ENCODE measurements at regions not wholly inside any gene's neighbourhood (a gene's known extent, or its start where the extent isn't known, plus 50 kb on each side); places are given as distances from the start of the nearest gene placed in this dataset.

DNA sequence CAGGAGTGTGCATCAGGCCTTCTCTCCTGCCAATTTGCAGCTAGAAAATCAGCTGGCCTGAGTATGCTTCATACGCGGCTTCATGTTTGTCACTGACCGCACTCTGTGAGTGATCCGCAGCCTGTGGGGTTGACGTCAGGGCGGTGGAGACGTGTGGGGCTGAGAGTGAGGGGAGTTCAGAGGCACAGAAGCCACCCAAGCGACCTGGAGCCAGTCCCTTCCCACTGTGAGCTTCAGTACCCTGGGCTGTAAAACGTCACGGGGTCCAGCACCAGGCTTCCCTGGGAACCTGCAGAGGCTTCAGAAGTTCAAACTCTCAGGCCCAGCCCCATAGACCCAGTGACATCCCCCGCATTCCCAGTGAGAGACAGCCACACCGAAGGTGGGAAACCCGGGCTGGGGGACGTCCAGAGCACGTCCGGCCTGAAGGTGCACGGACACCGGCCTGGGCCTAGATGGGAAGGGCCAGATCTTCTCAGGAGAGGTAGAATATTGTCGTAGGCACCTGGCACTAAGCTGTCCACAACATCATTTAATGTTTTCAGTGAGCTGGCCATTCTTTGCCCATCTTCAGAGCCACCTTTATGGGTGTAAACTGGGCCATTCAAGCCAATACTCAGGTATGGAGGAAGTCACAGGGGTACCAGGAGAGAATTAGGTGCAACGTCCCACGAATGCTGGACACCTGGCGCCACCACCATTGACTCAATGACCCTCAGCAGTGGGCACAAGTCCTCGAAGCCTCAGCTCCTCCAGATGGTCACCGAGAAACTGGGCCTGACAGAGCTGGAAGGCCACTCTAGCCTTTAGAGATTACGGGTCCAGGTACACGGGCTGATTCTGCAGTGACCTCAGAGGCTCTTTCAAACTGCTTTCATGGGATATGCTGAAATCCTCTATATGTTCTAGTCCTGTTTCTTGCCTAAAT is 235.6 kb upstream of the MYT1L start:
- Mint-ChIP-seq H3K9me3 (ENCODE audit: unreplicated experiment) (peaks cover 2% of the 10 kb centered on the region), H3K27me3 (ENCODE audit: unreplicated experiment) (peaks cover 9% of the 10 kb centered on the region), H3K27ac (ENCODE audit: unreplicated experiment) (no peak overlapping the region), H3K4me3 (ENCODE audit: unreplicated experiment) (no peak overlapping the region), H3K36me3 (ENCODE audit: unreplicated experiment) (peaks cover 6% of the 10 kb centered on the region), H3K4me1 (ENCODE audit: low read depth, unreplicated experiment) (peaks cover 3% of the 10 kb centered on the region)
- TF ChIP-seq, protein P1, sequence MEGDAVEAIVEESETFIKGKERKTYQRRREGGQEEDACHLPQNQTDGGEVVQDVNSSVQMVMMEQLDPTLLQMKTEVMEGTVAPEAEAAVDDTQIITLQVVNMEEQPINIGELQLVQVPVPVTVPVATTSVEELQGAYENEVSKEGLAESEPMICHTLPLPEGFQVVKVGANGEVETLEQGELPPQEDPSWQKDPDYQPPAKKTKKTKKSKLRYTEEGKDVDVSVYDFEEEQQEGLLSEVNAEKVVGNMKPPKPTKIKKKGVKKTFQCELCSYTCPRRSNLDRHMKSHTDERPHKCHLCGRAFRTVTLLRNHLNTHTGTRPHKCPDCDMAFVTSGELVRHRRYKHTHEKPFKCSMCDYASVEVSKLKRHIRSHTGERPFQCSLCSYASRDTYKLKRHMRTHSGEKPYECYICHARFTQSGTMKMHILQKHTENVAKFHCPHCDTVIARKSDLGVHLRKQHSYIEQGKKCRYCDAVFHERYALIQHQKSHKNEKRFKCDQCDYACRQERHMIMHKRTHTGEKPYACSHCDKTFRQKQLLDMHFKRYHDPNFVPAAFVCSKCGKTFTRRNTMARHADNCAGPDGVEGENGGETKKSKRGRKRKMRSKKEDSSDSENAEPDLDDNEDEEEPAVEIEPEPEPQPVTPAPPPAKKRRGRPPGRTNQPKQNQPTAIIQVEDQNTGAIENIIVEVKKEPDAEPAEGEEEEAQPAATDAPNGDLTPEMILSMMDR (IDR thresholded peaks at IDR 0.05; ENCODE audit: partially characterized antibody, unreplicated experiment): no peak
- no peak for DNase-seq

DNA sequence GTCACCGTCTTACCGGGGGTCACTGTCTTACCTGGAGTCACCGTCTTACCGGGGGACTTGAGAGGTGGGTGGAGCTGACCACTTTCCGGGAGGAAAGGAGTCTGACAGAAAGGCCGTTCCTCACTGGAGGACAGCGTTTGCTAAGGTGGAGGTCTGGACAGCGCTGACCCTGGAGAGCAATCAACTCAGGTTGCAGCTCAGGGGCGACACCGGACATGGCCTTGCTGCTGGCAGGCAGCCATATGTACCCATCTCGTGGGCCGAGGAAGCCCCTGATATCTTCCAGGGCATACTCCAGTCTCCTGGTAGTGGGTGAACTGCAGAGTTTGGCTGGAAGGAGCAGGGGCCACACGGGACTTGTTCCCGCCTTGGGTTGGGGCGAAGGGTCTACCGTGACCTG is 234.6 kb upstream of the MYT1L start:
- peaks cover 3% of the 10 kb centered on the region for H3K4me1 Mint-ChIP-seq (ENCODE audit: low read depth, unreplicated experiment)

DNA sequence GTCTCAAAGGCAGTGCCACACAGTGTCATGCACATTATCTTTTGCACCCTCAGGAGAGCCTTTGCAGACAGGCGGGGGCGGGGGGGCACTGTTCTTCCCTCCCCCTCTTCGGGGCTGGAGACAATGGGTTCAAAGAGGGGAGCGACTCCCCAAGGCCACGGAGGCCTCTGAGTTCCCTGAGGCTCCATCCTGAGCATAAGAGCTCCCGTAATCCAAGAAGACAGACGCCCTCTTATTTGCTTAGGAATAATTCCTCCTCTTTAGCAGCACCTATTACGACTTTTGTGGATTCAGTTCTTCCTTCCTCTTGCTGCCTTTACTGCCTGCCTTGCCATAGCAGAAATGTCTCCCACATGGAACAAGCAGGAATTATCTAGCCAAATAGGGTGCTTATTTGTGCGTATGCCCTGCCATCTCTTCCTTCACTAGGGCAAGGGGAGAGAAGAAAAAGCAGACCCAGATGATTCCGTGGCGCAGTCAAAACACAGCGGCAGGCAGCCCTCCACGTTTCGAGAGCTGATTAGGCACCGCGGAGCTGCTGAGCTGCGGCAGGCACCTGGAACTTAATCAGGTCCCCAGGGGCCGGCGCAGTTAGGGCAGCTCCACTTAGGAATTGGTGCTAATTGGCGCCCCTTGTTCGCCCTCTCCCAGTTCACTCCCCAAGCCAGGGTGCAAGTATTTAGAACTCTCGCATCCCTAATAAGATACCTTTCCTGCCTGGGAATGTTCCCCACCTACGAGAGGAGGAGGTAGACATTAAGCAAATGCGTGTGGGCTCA is 233.4 kb upstream of the MYT1L start:
- H3K27ac Mint-ChIP-seq (ENCODE audit: unreplicated experiment): no peak overlapping the region
- H3K27me3 Mint-ChIP-seq (ENCODE audit: unreplicated experiment): peaks cover 9% of the 10 kb centered on the region
- TF ChIP-seq, protein P1 (IDR thresholded peaks at IDR 0.05; ENCODE audit: partially characterized antibody, unreplicated experiment): no peak
- H3K4me1 Mint-ChIP-seq (ENCODE audit: low read depth, unreplicated experiment): peaks cover 3% of the 10 kb centered on the region
- peaks cover 6% of the 10 kb centered on the region for H3K36me3 Mint-ChIP-seq (ENCODE audit: unreplicated experiment)
- DNase-seq: no peak
- no peak overlapping the region for H3K4me3 Mint-ChIP-seq (ENCODE audit: unreplicated experiment)
- peaks cover 4% of the 10 kb centered on the region for H3K9me3 Mint-ChIP-seq (ENCODE audit: unreplicated experiment)

More for the DNA sequence above, 234.6 kb upstream of the MYT1L start:
- Mint-ChIP-seq H3K27me3 (ENCODE audit: unreplicated experiment) (peaks cover 9% of the 10 kb centered on the region), H3K27ac (ENCODE audit: unreplicated experiment) (no peak overlapping the region), H3K36me3 (ENCODE audit: unreplicated experiment) (peaks cover 6% of the 10 kb centered on the region), H3K4me3 (ENCODE audit: unreplicated experiment) (no peak overlapping the region), H3K9me3 (ENCODE audit: unreplicated experiment) (peaks cover 2% of the 10 kb centered on the region)
- TF ChIP-seq, protein P1 (IDR thresholded peaks at IDR 0.05; ENCODE audit: partially characterized antibody, unreplicated experiment): no peak
- no peak for DNase-seq

DNA sequence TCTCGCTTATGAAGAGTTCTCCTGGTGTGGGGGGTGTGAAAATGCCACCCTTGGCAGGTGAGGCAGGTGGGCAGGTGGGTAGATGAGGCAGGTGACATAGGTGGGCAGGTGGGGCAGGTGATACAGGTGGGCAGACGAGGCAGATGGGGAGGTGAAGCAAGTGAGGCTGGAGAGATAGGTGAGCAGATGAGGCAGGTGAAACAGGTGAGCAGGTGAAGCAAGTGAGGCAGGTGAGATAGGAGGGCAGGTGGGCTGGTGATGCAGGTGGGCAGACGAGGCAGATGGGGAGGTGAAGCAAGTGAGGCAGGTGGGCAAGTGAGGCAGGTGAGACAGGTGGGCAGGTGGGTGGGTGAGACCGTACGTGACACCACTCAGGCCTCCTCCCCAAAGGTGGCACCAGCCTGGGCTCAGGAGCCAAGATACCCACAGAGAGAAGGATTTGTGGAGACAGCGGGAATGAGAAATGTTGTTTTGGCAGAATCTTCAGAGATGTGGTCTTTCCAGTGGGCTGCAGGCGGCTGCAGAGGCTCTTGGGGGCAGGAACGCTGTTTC is 232.3 kb upstream of the MYT1L start:
- DNase-seq: no peak
- TF ChIP-seq, protein P1 (IDR thresholded peaks at IDR 0.05; ENCODE audit: partially characterized antibody, unreplicated experiment): no peak
- Mint-ChIP-seq H3K27ac (ENCODE audit: unreplicated experiment) (no peak overlapping the region), H3K27me3 (ENCODE audit: unreplicated experiment) (peaks cover 7% of the 10 kb centered on the region), H3K4me3 (ENCODE audit: unreplicated experiment) (no peak overlapping the region), H3K9me3 (ENCODE audit: unreplicated experiment) (peaks cover 3% of the 10 kb centered on the region), H3K4me1 (ENCODE audit: low read depth, unreplicated experiment) (peaks cover 3% of the 10 kb centered on the region), H3K36me3 (ENCODE audit: unreplicated experiment) (no peaks in the 10 kb centered on the region)

Measured in glutamatergic neuron (in vitro differentiated cells).